WI38 (cell line): ENCODE measurements at regions not wholly inside any gene's neighbourhood (a gene's known extent, or its start where the extent isn't known, plus 50 kb on each side); places are given as distances from the start of the nearest gene placed in this dataset.
"Not testable (repeated sequence)": the region's sequence is repeated elsewhere in the genome, so short reads cannot be mapped to it uniquely, and the experiment has no call there.

Source experiments
- H3K4me3 ChIP-seq: 2 replicates; pipeline ENCODE4 v1.5.1; 2011; ENCODE audit warnings: low read depth, mild to moderate bottlenecking, control low read depth, low read length
- TF ChIP-seq, protein P1 (sequence below): IDR thresholded peaks from 2 replicates; pipeline ENCODE4 v1.5.1; 2012; ENCODE audit warnings: low read depth, mild to moderate bottlenecking, control low read depth, low read length

DNA sequence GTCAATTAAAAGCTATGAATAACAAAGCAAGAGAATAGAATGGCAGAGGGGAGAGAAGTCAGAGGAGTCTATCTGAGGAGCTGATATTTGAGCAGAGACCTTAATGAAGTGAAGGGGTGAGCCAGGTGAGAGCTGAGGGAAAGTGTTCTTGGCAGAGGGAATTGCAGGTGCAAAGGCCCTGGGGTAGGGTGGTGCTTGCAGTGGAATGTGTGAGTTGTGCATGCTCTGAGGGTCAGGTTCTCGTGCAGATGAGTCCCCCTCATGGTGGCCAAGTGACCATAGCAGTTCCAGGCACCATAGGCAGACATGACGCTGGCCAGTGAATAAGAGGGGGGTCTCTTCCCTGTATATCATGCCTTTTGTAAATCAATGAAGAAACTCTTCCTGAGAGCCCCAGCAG lies 58.9 kb upstream of the ALX4 start:
- TF ChIP-seq, protein P1, sequence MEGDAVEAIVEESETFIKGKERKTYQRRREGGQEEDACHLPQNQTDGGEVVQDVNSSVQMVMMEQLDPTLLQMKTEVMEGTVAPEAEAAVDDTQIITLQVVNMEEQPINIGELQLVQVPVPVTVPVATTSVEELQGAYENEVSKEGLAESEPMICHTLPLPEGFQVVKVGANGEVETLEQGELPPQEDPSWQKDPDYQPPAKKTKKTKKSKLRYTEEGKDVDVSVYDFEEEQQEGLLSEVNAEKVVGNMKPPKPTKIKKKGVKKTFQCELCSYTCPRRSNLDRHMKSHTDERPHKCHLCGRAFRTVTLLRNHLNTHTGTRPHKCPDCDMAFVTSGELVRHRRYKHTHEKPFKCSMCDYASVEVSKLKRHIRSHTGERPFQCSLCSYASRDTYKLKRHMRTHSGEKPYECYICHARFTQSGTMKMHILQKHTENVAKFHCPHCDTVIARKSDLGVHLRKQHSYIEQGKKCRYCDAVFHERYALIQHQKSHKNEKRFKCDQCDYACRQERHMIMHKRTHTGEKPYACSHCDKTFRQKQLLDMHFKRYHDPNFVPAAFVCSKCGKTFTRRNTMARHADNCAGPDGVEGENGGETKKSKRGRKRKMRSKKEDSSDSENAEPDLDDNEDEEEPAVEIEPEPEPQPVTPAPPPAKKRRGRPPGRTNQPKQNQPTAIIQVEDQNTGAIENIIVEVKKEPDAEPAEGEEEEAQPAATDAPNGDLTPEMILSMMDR = no peak
- no peak overlapping the region for H3K4me3 ChIP-seq

DNA sequence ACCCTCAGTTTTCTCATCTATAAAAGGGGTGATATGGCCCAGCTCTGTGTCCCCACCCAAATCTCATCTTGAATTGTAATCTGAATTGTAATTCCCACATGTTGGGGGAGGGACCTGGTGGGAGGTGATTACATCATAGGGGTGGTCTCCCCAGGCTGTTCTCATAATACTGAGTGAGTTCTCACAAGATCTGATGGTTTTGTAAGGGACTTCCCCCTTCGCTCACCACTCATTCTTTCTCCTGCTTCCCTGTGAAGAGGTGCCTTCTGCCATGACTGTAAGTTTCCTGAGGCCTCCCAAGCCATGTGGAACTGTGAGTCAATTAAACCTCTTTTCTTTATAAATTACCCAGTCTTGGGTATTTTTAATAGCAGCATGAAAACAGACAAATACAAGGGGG lies 61.1 kb upstream of the ALX4 start:
- H3K4me3 ChIP-seq = not testable (repeated sequence)

DNA sequence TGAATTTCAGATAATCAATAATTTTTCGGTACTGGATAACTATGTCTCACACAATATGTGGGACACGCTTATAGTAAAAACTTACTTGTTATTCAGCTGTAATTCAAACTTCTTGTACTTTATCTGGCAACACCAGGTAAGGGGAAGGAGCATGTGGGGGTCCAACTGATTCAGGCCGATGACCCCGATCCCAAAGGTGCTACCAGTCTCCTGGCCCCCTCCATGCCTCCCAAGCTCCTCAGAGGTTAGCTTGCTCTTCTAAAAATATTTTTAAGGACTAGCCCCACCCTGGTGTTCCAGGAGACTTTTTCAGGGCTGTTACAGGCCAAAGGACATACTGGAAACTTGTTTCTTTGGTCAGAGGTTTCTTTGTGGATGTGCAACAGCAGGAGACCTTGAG lies 61.8 kb upstream of the ALX4 start:
- no peak overlapping the region for H3K4me3 ChIP-seq
- TF ChIP-seq, protein P1 = no peak

DNA sequence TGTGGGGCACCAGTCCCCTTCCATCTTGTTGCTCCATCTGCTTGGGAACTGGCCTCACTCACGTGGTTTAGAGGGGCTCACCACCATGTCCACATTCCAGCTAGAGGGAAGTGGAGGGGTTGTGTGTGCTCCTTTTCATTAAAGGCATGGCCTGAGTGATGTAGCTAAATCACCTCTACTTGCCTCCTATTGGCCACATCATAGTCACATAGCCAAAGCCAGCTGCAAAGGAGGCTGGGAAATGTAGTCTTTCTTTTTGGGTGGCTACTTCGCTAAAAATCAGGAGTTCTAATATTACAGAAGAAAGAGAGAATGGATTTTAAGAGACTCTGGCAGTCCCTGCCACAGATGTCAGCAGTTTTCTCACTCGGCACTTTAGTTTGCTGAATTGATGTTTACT lies 63.0 kb upstream of the ALX4 start:
- H3K4me3 ChIP-seq = no peak overlapping the region
- TF ChIP-seq, protein P1 = no peak

DNA sequence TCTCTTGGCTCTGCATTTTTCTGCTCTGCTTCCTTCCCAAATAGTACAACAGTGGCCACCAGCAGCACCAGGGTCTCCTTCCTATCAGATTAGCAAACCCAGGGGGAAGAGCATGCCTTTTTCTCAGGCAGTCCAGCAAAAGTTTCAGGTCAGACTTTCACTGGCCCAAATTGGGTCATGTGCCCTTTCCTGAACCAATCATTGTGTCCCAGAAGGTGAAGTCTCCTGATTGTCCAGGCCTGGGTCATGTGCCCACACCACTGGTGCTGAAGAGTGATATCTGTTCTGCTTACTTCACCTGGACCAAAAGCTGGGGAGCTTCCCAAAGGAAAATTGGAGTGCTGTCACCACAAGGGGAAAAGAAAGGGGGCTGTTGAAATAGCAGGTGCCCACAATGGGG lies 64.1 kb upstream of the ALX4 start:
- no peak overlapping the region for H3K4me3 ChIP-seq
- TF ChIP-seq, protein P1 = no peak

- TF ChIP-seq, protein P1 = no peak
These were observed 66.5 kb upstream of the ALX4 start for GRCh38 chr11:44376423-44376822.

GRCh38 chr11:44377121-44377520 lies 67.2 kb upstream of the ALX4 start:
- TF ChIP-seq, protein P1 = no peak
- H3K4me3 ChIP-seq = no peak overlapping the region

More at GRCh38 chr11:44376423-44376822, 66.5 kb upstream of the ALX4 start:
- H3K4me3 ChIP-seq = no peak overlapping the region

DNA sequence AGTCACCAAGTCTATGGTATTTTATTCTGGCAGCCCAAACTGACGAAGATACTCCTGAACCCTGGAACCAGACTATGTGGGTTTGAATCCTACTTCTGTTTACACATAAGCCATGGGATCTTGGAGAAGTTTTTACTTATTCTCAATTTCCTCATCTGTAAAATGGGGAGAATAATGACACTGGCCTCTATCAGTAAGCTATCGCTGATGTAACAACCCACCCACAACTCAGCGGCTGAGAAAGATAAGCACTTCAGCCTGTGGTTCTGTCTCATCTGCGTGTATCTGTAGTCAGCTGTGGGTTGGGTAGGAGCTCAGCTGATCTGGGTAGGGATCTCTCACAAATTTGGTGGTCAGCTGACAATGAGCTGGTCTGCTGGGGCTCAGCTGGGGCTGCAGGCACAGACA lies 68.0 kb upstream of the ALX4 start:
- TF ChIP-seq, protein P1 = no peak

More for the DNA sequence above, 68.0 kb upstream of the ALX4 start:
- no peak overlapping the region for H3K4me3 ChIP-seq
